ENCODE measurements at regions not wholly inside any gene's neighbourhood (a gene's known extent, or its start where the extent isn't known, plus 50 kb on each side); places are given as distances from the start of the nearest gene placed in this dataset.

DNA sequence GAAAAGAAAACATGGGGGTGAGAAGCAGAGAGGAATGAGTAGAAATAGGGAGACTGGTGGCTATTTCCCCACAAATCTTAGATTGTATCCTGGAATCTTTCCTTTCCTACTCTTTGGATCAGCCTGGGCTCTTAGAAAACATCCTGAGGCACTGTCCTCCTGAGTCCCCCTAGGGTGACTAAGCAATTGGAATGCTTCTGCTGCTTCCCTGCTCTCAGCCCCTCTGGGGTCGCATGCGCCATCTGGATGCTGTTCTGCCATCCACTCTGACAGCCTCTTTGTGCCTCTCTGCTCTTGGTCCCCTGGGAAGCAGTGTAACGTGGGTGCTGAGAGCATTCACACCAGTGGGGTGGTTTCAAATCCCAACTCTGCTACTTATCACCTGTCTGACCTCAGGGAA lies 443.0 kb downstream of the SIPA1L2 start:
- DNase-seq: no peak
- H3K9me3 Mint-ChIP-seq: no peaks in the 10 kb centered on the region
- no peaks in the 10 kb centered on the region for H3K4me1 Mint-ChIP-seq
- H3K27me3 Mint-ChIP-seq: peaks cover 4% of the 10 kb centered on the region
- H3K4me3 Mint-ChIP-seq: no peak overlapping the region
- CTCF ChIA-PET: no interaction called here
- no peak overlapping the region for H3K27ac Mint-ChIP-seq
- no peaks in the 10 kb centered on the region for H3K36me3 Mint-ChIP-seq

- Mint-ChIP-seq H3K9me3 (no peaks in the 10 kb centered on the region), H3K27me3 (peaks cover 11% of the 10 kb centered on the region), H3K4me3 (no peak overlapping the region), H3K36me3 (no peaks in the 10 kb centered on the region), H3K27ac (no peak overlapping the region), H3K4me1 (no peaks in the 10 kb centered on the region)
- no peak for DNase-seq
- CTCF ChIA-PET: interaction anchor here (0.6 kb wide), 1 partner anchor 1720 kb away, joined by 3 read pairs; the partner anchor contains the start of gene SLC35F3
Measured at GRCh38 chr1:232184561-232185530, 445.1 kb downstream of the SIPA1L2 start.

- H3K27me3 Mint-ChIP-seq: peaks cover 12% of the 10 kb centered on the region
- H3K9me3 Mint-ChIP-seq: no peaks in the 10 kb centered on the region
- no peaks in the 10 kb centered on the region for H3K4me1 Mint-ChIP-seq
- no peak for DNase-seq
- H3K4me3 Mint-ChIP-seq: no peak overlapping the region
- H3K27ac Mint-ChIP-seq: no peak overlapping the region
- no peaks in the 10 kb centered on the region for H3K36me3 Mint-ChIP-seq
- CTCF ChIA-PET: no interaction called here
Measured at GRCh38 chr1:232183802-232184201, 446.1 kb downstream of the SIPA1L2 start.

DNA sequence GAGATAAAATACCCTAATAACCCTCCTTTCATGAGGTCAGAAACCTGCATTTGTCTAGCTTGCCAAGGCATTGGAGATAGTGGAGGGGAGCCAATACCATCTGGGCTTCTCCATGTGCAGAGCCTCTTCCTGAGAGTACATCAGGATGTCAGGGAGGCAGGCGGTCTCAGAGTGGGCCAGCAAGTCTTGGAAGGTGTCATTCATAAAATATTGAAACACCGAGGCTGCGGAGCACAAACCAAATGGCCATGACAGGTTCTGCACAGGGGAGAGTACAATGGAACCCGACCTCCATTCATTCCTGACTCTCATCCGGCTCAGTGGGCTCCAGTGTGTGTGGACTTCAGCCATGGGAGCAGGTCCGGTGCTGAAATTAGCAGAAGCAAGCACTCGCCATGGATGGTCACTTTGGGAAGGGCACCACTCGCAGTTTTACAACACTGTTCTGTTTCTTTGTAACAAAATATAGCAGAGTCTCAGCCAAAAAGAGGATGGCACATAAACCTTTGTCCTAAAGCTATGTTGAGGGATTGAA lies 446.6 kb downstream of the SIPA1L2 start:
- Mint-ChIP-seq H3K27ac (no peak overlapping the region), H3K27me3 (peaks cover 12% of the 10 kb centered on the region), H3K9me3 (no peaks in the 10 kb centered on the region), H3K4me1 (no peaks in the 10 kb centered on the region), H3K36me3 (no peaks in the 10 kb centered on the region), H3K4me3 (no peak overlapping the region)
- CTCF ChIA-PET: no interaction called here
- no peak for DNase-seq

DNA sequence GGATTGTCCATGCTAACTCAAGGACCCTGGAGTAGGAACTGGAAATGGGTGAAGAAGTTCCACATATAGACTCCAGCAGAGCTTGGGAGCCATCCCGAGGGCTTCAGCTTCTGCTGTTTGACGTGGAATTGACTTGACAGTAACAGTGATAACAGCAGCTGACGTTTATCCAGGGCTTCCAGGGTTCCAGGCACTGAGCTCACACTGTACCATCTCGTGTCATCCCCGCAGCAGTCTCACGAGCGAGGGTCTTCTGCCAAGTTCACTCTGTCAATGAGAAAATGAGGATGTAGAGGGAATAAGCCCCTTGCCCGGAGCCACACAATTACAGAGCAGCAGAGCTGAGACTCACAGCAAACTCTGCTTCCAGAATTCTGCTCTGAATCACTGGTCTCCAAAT lies 447.7 kb downstream of the SIPA1L2 start:
- no peak for DNase-seq
- Mint-ChIP-seq H3K9me3 (no peaks in the 10 kb centered on the region), H3K27me3 (peaks cover 12% of the 10 kb centered on the region), H3K4me3 (no peak overlapping the region), H3K4me1 (no peaks in the 10 kb centered on the region), H3K36me3 (no peaks in the 10 kb centered on the region), H3K27ac (no peak overlapping the region)
- CTCF ChIA-PET: no interaction called here

- no peaks in the 10 kb centered on the region for H3K4me1 Mint-ChIP-seq
- no peak overlapping the region for H3K27ac Mint-ChIP-seq
- no peaks in the 10 kb centered on the region for H3K36me3 Mint-ChIP-seq
- no peak for DNase-seq
- H3K9me3 Mint-ChIP-seq: no peaks in the 10 kb centered on the region
- H3K4me3 Mint-ChIP-seq: no peak overlapping the region
- H3K27me3 Mint-ChIP-seq: peaks cover 12% of the 10 kb centered on the region
- CTCF ChIA-PET: no interaction called here
Measured at GRCh38 chr1:232180779-232181136, 449.2 kb downstream of the SIPA1L2 start.

GRCh38 chr1:232179896-232180778 lies 449.8 kb downstream of the SIPA1L2 start:
- CTCF ChIA-PET: no interaction called here
- Mint-ChIP-seq H3K27ac (no peak overlapping the region), H3K27me3 (peaks cover 12% of the 10 kb centered on the region), H3K4me1 (no peaks in the 10 kb centered on the region), H3K4me3 (no peak overlapping the region), H3K9me3 (no peaks in the 10 kb centered on the region), H3K36me3 (no peaks in the 10 kb centered on the region)
- DNase-seq: no peak

DNA sequence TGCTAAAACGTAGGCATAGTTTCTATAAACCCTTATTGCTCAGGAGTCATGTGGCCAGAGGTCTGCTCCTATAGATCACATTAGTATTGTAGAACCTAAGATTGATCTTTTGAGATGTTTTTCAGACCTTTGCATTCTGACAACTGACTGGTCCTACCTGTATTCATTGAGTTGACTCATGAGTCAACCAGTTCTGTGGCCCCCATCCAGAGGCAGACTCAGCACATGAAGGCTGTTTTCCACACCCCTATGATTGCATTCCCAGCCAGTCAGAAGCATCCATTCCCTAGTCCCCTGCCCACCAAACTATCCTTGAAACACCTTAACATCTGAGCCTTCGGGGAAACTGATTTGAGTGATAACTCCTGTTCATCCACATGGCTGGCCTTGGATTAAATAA lies 451.7 kb downstream of the SIPA1L2 start:
- Mint-ChIP-seq H3K4me3 (no peak overlapping the region), H3K9me3 (no peaks in the 10 kb centered on the region), H3K36me3 (no peaks in the 10 kb centered on the region), H3K27me3 (peaks cover 8% of the 10 kb centered on the region), H3K27ac (no peak overlapping the region), H3K4me1 (no peaks in the 10 kb centered on the region)
- CTCF ChIA-PET: no interaction called here
- DNase-seq: no peak

- Mint-ChIP-seq H3K27ac (no peak overlapping the region), H3K4me3 (no peak overlapping the region), H3K4me1 (no peaks in the 10 kb centered on the region), H3K27me3 (peaks cover 8% of the 10 kb centered on the region), H3K9me3 (no peaks in the 10 kb centered on the region), H3K36me3 (no peaks in the 10 kb centered on the region)
- CTCF ChIA-PET: no interaction called here
- no peak for DNase-seq
Measured at GRCh38 chr1:232177438-232177837, 452.5 kb downstream of the SIPA1L2 start.

- Mint-ChIP-seq H3K4me1 (no peaks in the 10 kb centered on the region), H3K36me3 (no peaks in the 10 kb centered on the region), H3K27me3 (peaks cover 8% of the 10 kb centered on the region), H3K27ac (no peak overlapping the region), H3K4me3 (no peak overlapping the region), H3K9me3 (no peaks in the 10 kb centered on the region)
- CTCF ChIA-PET: no interaction called here
- no peak for DNase-seq
Measured at GRCh38 chr1:232176222-232176621, 453.7 kb downstream of the SIPA1L2 start.

DNA sequence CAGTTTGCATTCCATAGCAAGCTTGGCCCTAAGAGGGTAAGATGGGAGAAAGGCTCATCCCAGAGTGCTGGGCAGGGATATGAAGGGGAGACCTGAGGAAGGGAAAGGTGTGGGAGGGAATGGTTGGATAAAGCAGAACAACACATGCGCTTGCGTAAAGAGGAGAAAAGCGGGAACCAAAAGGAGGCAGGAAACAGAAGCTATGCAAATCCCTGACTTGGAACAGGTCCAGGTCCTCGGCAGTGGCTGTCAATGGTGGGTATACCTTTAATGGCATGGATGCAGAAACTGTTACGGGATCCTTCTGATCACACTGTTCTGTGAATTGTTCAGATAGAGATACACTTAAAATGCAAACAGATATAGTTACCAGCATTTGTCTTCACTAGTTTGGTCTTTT lies 455.6 kb downstream of the SIPA1L2 start:
- no peak for DNase-seq
- CTCF ChIA-PET: no interaction called here
- Mint-ChIP-seq H3K4me3 (no peak overlapping the region), H3K9me3 (no peaks in the 10 kb centered on the region), H3K27me3 (no peaks in the 10 kb centered on the region), H3K27ac (no peak overlapping the region), H3K36me3 (no peaks in the 10 kb centered on the region), H3K4me1 (no peaks in the 10 kb centered on the region)

DNA sequence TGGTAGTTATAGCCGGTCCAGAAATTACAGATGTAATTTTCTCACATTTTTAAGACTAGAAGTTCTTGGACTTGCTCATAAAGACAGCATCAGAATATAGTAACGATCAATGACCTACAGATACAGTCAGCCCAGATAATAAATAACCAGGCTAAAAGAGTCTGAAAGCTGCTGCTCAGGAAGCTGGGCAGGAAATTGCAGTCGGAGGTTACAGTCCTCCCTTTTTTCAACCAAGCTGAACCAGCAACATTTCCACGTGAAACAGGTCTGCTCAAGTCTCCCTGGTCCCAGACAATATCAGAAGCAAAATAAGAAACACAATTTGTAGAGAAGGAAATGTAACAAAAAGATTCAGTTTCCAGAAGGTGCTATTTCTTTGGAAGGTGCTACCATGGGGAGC lies 457.4 kb downstream of the SIPA1L2 start:
- no peaks in the 10 kb centered on the region for H3K36me3 Mint-ChIP-seq
- no peaks in the 10 kb centered on the region for H3K9me3 Mint-ChIP-seq
- CTCF ChIA-PET: no interaction called here
- H3K27me3 Mint-ChIP-seq: no peaks in the 10 kb centered on the region
- DNase-seq: no peak
- H3K27ac Mint-ChIP-seq: no peak overlapping the region
- no peak overlapping the region for H3K4me3 Mint-ChIP-seq
- H3K4me1 Mint-ChIP-seq: no peaks in the 10 kb centered on the region

- no peak for DNase-seq
- CTCF ChIA-PET: no interaction called here
- Mint-ChIP-seq H3K9me3 (no peaks in the 10 kb centered on the region), H3K4me1 (no peaks in the 10 kb centered on the region), H3K36me3 (no peaks in the 10 kb centered on the region), H3K27ac (no peak overlapping the region), H3K27me3 (no peaks in the 10 kb centered on the region), H3K4me3 (no peak overlapping the region)
Measured at GRCh38 chr1:232170909-232171308, 459.0 kb downstream of the SIPA1L2 start.

GRCh38 chr1:232169436-232169835 lies 460.5 kb downstream of the SIPA1L2 start:
- CTCF ChIA-PET: no interaction called here
- Mint-ChIP-seq H3K27ac (no peak overlapping the region), H3K27me3 (no peaks in the 10 kb centered on the region), H3K9me3 (no peaks in the 10 kb centered on the region), H3K36me3 (no peaks in the 10 kb centered on the region), H3K4me3 (no peak overlapping the region), H3K4me1 (no peaks in the 10 kb centered on the region)
- no peak for DNase-seq

Measured in activated naive CD4-positive, alpha-beta T cell treated with anti-CD3 and anti-CD28 coated beads, Interleukin-2, amount 10 ng/mL, durations not matched to agents 7 days and 5 days (primary cell).